ENCODE measurements at regions not wholly inside any gene's neighbourhood (a gene's known extent, or its start where the extent isn't known, plus 50 kb on each side); places are given as distances from the start of the nearest gene placed in this dataset.

GRCh38 chr5:105953616-105954015 lies 1717.1 kb downstream of the EFNA5 start:
- TF ChIP-seq, protein P1, sequence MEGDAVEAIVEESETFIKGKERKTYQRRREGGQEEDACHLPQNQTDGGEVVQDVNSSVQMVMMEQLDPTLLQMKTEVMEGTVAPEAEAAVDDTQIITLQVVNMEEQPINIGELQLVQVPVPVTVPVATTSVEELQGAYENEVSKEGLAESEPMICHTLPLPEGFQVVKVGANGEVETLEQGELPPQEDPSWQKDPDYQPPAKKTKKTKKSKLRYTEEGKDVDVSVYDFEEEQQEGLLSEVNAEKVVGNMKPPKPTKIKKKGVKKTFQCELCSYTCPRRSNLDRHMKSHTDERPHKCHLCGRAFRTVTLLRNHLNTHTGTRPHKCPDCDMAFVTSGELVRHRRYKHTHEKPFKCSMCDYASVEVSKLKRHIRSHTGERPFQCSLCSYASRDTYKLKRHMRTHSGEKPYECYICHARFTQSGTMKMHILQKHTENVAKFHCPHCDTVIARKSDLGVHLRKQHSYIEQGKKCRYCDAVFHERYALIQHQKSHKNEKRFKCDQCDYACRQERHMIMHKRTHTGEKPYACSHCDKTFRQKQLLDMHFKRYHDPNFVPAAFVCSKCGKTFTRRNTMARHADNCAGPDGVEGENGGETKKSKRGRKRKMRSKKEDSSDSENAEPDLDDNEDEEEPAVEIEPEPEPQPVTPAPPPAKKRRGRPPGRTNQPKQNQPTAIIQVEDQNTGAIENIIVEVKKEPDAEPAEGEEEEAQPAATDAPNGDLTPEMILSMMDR (IDR thresholded peaks at IDR 0.05; ENCODE audit: poor library complexity) = no peak
- TF ChIP-seq EZH2 (IDR thresholded peaks at IDR 0.05; ENCODE audit: borderline replicate concordance) = no peak
